Upper lobe of left lung (tissue), 6 donors: ENCODE measurements at regions not wholly inside any gene's neighbourhood (a gene's known extent, or its start where the extent isn't known, plus 50 kb on each side); places are given as distances from the start of the nearest gene placed in this dataset.

Experiments
- ATAC-seq, 2 donors: fragments of 200-7000 bp; cut with Tn5 transposase; one replicate each; pipeline ENCODE4 v1.9.1; 2022; ENCODE audit warnings: mild to moderate bottlenecking in 2 of 2, moderate library complexity in 2 of 2; ENCODE audit not compliant: low FRiP score in 2 of 2
- DNase-seq, 2 donors: peaks; one replicate each; pipeline ENCODE4 v3.0.0-alpha.2; 2019 to 2020
- H3K27ac ChIP-seq, 4 donors: fragments of 200-600 bp; sonication (generic); one replicate each; pipeline ENCODE4 v1.5.1; 2016 to 2019
- H3K27me3 ChIP-seq, 4 donors: fragments of 200-600 bp; sonication (generic); one replicate each; pipeline ENCODE4 v1.5.1; 2017 to 2019
- H3K36me3 ChIP-seq, 4 donors: fragments of 200-600 bp; sonication (generic); one replicate each; pipeline ENCODE4 v1.5.1; 2016 to 2019
- H3K4me1 ChIP-seq, 4 donors: fragments of 200-600 bp; sonication (generic); one replicate each; pipeline ENCODE4 v1.5.1; 2018 to 2019
- H3K4me3 ChIP-seq, 4 donors: fragments of 200-600 bp; sonication (generic); one replicate each; pipeline ENCODE4 v1.5.1; 2017 to 2019; ENCODE audit warnings: mild to moderate bottlenecking in 2 of 4, moderate library complexity in 1 of 4
- H3K9me3 ChIP-seq, 4 donors: fragments of 200-600 bp; sonication (generic); one replicate each; pipeline ENCODE4 v1.5.1; 2018 to 2019
- EP300 ChIP-seq, 4 donors: sonication (generic); formaldehyde crosslinking; IDR thresholded peaks; one replicate each; pipeline ENCODE4 v1.5.1; 2017; ENCODE audit warnings: antibody characterized with exemption in 4 of 4, control low read depth in 2 of 4
- POLR2A ChIP-seq, 4 donors: fragments of 450-650 bp; IDR thresholded peaks; one replicate each; pipeline ENCODE4 v1.5.1; 2016 to 2017; ENCODE audit warnings: antibody characterized with exemption in 4 of 4, mild to moderate bottlenecking in 2 of 4
- POLR2AphosphoS5 ChIP-seq, 2 donors: sonication (generic); formaldehyde crosslinking; IDR thresholded peaks; one replicate each; pipeline ENCODE4 v1.5.1; 2017; ENCODE audit warnings: antibody characterized with exemption in 2 of 2
- WGBS, 2 donors: methylation state at CpG; one replicate each; pipeline ENCODE4 v1.1.5; 2017 to 2018; 5-methylcytosine and 5-hydroxymethylcytosine counted together
- TF ChIP-seq, protein P1 (sequence below), 6 experiments: fragments of 450-650 bp in 4 of 6; fragments of 200-600 bp in 2 of 6; sonication (generic) in 2 of 6; IDR thresholded peaks; one replicate each; pipeline ENCODE4 v1.5.1; 2016 to 2019; ENCODE audit warnings: antibody characterized with exemption in 6 of 6
- donor health status: DM: no; HTN: no; CAD: no; lungs with moderate emphysema.
- donor health status: DM: no; HTN: yes; CAD: no; lungs with severe emphysema.

DNA sequence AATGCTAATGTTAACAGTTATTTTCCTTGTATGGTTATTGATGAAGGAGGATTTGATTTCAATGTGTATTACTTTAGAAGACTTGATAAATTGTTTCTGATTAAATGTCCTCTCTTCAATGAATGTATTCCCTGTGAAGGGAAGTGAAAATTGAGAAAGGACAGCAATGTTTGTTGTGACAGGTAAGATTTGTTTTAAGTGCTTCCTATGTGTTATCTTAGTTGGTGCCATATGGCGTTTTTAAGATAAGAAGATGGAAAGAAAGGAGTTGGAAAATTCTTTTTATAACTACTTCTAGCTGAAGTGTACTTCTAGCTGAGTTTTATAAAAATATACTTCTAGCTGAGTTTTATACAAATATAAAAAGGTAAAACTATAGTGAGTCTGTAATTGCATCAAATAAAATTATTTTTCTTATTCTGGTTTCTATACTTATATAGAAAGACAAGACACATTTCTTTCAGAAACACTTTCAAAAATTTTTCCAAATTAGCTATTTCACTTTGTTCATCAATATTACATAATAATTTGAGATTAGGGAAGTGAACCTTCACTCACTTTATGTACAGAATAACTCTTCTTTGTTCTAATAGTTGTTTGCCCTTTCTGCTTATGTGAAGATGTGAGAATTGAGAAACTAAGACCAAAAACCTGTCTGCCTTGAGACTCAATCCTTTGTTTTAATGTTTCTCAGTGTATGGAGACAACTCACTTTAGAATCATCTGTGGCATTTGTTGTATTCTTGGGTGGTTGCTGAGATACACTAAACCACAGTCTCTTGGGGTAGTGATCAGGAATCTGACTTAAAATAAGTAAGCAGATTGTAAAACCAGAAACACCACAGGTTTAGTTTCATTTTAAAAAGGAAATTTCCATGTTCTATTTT lies 382.9 kb upstream of the B3GALT2 start:
- no peak for DNase-seq
- H3K9me3 ChIP-seq: peaks cover 0 to 3% (median 0%) of the 10 kb centered on the region in 4 donors
- H3K27me3 ChIP-seq: no peaks in the 10 kb centered on the region
- TF ChIP-seq POLR2AphosphoS5 (IDR thresholded peaks at IDR 0.05): no peak
- TF ChIP-seq POLR2A (IDR thresholded peaks at IDR 0.05): no peak
- TF ChIP-seq, protein P1, sequence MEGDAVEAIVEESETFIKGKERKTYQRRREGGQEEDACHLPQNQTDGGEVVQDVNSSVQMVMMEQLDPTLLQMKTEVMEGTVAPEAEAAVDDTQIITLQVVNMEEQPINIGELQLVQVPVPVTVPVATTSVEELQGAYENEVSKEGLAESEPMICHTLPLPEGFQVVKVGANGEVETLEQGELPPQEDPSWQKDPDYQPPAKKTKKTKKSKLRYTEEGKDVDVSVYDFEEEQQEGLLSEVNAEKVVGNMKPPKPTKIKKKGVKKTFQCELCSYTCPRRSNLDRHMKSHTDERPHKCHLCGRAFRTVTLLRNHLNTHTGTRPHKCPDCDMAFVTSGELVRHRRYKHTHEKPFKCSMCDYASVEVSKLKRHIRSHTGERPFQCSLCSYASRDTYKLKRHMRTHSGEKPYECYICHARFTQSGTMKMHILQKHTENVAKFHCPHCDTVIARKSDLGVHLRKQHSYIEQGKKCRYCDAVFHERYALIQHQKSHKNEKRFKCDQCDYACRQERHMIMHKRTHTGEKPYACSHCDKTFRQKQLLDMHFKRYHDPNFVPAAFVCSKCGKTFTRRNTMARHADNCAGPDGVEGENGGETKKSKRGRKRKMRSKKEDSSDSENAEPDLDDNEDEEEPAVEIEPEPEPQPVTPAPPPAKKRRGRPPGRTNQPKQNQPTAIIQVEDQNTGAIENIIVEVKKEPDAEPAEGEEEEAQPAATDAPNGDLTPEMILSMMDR (IDR thresholded peaks at IDR 0.05): no peak
- TF ChIP-seq EP300 (IDR thresholded peaks at IDR 0.05): no peak
- WGBS, 2 donors: 21 to 27% methylated on average over 1 of the region's 1 CpG
- no peak overlapping the region for H3K27ac ChIP-seq
- peaks cover 0 to 5% (median 0%) of the 10 kb centered on the region in 4 donors for H3K4me1 ChIP-seq
- no peak for ATAC-seq
- no peaks in the 10 kb centered on the region for H3K36me3 ChIP-seq
- no peak overlapping the region for H3K4me3 ChIP-seq

DNA sequence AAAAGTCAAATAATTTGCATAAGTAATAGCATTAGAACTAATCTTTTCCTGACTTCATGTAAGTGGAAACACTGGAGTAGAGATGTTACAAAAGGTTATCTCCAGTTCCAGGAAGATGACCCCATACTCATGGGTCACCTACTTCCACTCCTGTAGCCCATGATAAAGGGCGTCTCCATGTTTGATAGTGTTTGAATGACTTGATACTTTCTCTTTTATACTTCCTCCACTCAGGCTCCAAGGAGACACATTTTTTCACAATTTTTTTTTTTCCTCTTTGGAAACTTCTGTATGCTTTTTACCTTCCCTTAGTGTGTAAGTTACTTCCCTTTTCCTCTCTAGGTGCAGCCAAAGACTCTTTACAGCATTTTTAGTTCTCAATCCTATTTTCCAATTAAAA lies 382.1 kb upstream of the B3GALT2 start:
- no peak overlapping the region for H3K4me3 ChIP-seq
- ATAC-seq (no peak), DNase-seq (no peak)
- no peak overlapping the region for H3K27ac ChIP-seq
- H3K36me3 ChIP-seq: no peaks in the 10 kb centered on the region
- peaks cover 0 to 5% (median 0%) of the 10 kb centered on the region in 4 donors for H3K4me1 ChIP-seq
- TF ChIP-seq POLR2A (IDR thresholded peaks at IDR 0.05): no peak
- no peak for TF ChIP-seq EP300 (IDR thresholded peaks at IDR 0.05)
- TF ChIP-seq POLR2AphosphoS5 (IDR thresholded peaks at IDR 0.05): no peak
- TF ChIP-seq, protein P1 (IDR thresholded peaks at IDR 0.05): no peak
- peaks cover 0 to 3% (median 0%) of the 10 kb centered on the region in 4 donors for H3K9me3 ChIP-seq
- H3K27me3 ChIP-seq: no peaks in the 10 kb centered on the region
- WGBS, 2 donors: 50% methylated on average over 1 of the region's 1 CpG

- Histone ChIP-seq H3K9me3 (peaks cover 0 to 3% (median 0%) of the 10 kb centered on the region in 4 donors), H3K27ac (no peak overlapping the region), H3K4me3 (no peak overlapping the region), H3K27me3 (no peaks in the 10 kb centered on the region), H3K4me1 (peaks cover 0 to 5% (median 0%) of the 10 kb centered on the region in 4 donors), H3K36me3 (no peaks in the 10 kb centered on the region)
- no peak for DNase-seq
- no peak for ATAC-seq
- TF ChIP-seq EP300 (IDR thresholded peaks at IDR 0.05) (no peak), POLR2AphosphoS5 (IDR thresholded peaks at IDR 0.05) (no peak), POLR2A (IDR thresholded peaks at IDR 0.05) (no peak)
- TF ChIP-seq, protein P1 (IDR thresholded peaks at IDR 0.05): no peak
- 89 to 94% methylated on average over 3 of the region's 3 CpGs for WGBS, 2 donors
Observed at GRCh38 chr1:193567937-193568336, 381.5 kb upstream of the B3GALT2 start.

DNA sequence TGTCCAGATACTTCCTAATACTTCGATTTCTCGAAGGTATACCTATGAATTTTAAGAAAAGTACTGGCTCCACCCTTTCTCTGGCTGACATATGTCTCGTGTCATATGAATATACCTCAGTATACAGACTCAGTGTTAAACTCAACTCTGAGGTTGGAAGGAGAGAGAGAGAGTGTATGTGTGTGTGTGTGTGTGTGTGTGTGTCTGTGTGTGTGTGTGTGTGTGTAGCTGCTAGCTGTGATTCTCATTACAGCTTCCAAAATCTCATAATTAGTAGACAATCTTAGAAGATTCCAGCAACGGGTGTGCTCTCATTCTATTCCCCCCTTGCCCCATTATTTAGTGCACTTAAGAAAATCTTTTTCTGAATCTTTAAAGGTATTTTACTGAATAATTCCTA lies 380.3 kb upstream of the B3GALT2 start:
- ATAC-seq: no peak
- no peak overlapping the region for H3K4me3 ChIP-seq
- WGBS, 2 donors: 91 to 92% methylated on average over 4 of the region's 4 CpGs
- no peaks in the 10 kb centered on the region for H3K9me3 ChIP-seq
- TF ChIP-seq POLR2AphosphoS5 (IDR thresholded peaks at IDR 0.05): no peak
- TF ChIP-seq POLR2A (IDR thresholded peaks at IDR 0.05): no peak
- TF ChIP-seq EP300 (IDR thresholded peaks at IDR 0.05): no peak
- TF ChIP-seq, protein P1 (IDR thresholded peaks at IDR 0.05): no peak
- no peaks in the 10 kb centered on the region for H3K27me3 ChIP-seq
- H3K4me1 ChIP-seq: peaks cover 0 to 5% (median 0%) of the 10 kb centered on the region in 4 donors
- H3K27ac ChIP-seq: no peak overlapping the region
- DNase-seq: no peak
- H3K36me3 ChIP-seq: no peaks in the 10 kb centered on the region
